ENCODE measurements at regions not wholly inside any gene's neighbourhood (a gene's known extent, or its start where the extent isn't known, plus 50 kb on each side); places are given as distances from the start of the nearest gene placed in this dataset.

DNA sequence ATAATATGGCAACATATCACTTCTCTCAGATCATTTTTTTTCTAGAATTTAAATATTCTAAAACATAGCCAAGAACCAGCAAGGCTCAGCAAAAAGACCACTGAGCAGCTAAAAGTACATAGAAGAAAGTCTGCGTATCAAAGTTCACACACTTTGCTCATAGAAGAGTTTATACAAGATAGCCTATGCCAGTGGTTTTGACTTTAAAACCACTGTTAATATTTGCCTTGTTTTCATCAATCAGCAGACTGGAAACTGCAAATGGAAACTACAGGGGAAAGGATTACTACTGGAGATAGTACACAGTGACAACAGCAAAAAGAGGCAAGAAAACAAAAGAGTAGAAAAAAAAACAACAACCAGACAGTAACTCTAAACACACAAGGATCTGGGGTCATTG is 483.3 kb downstream of the ZSWIM6 start:
- no peak overlapping the region for H3K4me3 ChIP-seq (ENCODE audit: low read depth in 1 of 2, low read length in 1 of 2)
- H3K36me3 ChIP-seq, result no peaks in the 10 kb centered on the region
- H3K4me1 ChIP-seq (ENCODE audit: control insufficient read depth in 1 of 2, insufficient read depth in 1 of 2, low read depth in 1 of 2, low read length in 1 of 2), result no peaks in the 10 kb centered on the region
- no peak overlapping the region for H3K27ac ChIP-seq
- TF ChIP-seq, protein P1, sequence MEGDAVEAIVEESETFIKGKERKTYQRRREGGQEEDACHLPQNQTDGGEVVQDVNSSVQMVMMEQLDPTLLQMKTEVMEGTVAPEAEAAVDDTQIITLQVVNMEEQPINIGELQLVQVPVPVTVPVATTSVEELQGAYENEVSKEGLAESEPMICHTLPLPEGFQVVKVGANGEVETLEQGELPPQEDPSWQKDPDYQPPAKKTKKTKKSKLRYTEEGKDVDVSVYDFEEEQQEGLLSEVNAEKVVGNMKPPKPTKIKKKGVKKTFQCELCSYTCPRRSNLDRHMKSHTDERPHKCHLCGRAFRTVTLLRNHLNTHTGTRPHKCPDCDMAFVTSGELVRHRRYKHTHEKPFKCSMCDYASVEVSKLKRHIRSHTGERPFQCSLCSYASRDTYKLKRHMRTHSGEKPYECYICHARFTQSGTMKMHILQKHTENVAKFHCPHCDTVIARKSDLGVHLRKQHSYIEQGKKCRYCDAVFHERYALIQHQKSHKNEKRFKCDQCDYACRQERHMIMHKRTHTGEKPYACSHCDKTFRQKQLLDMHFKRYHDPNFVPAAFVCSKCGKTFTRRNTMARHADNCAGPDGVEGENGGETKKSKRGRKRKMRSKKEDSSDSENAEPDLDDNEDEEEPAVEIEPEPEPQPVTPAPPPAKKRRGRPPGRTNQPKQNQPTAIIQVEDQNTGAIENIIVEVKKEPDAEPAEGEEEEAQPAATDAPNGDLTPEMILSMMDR (IDR thresholded peaks at IDR 0.05), result no peak
- H3K9me3 ChIP-seq, result no peaks in the 10 kb centered on the region
- peaks cover 12% of the 10 kb centered on the region for H3K27me3 ChIP-seq

DNA sequence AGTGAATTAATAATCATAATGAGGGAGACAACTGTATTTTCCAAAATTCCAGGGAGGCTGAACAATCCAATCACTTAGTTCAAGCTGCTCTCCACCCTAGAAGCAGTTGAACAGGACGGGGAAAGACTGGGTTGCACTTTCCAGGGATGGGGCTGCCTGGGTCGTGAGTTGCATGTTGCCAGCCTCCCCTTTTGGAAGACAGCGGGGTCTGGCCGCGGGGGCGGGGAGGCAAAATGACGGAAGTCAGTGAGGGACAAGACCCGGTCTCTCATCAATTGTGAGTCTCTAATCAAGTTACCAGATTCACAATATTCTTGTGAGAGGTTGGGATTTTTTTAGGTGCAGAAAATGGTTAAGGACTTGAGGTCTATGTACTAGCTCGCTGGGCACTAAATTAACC is 484.1 kb downstream of the ZSWIM6 start:
- Histone ChIP-seq H3K4me1 (ENCODE audit: control insufficient read depth in 1 of 2, insufficient read depth in 1 of 2, low read depth in 1 of 2, low read length in 1 of 2) (no peaks in the 10 kb centered on the region), H3K4me3 (ENCODE audit: low read depth in 1 of 2, low read length in 1 of 2) (no peak overlapping the region), H3K9me3 (no peaks in the 10 kb centered on the region), H3K27ac (no peak overlapping the region), H3K36me3 (no peaks in the 10 kb centered on the region), H3K27me3 (peaks cover 12% of the 10 kb centered on the region)
- TF ChIP-seq, protein P1 (IDR thresholded peaks at IDR 0.05), result no peak

DNA sequence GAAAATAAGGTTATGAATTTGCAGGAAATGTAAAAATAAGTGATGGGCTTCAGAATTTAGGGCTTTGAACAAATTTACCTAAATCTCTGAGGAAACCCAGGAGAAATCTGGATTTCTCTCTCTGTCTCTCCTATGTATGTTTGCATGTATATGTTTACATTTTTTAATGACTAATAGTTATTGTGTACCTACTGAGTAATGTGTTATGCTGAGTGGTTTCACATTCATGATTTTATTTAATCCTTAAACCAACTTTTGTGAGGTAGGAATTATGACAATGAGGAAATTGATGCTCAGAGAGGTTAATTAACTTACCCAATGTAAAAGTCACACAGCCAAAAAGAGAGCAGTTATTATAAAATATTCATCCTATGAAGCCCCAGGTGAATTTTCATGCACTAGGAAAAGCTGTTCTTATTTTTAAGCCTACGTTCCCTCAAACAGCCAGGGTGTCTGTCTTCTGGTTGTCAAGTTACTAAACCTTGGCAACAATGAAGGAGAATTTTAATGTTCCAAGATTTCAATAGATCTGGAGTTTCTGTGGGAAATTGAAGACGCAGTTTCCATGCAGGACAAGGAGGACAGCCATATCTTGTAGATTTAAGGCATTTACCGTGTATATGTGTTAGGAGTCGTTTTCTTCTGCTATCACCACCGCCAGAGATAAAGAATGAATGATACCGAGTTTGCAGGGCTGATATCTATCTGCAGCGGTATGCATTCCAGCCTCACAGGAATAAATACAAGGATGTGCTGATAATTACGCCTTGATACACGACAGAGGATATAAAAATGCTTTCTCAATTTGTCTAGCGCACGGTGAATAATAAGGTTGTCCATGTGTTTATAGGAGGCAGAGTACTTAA is 484.8 kb downstream of the ZSWIM6 start:
- Histone ChIP-seq H3K36me3 (no peaks in the 10 kb centered on the region), H3K27me3 (peaks cover 12% of the 10 kb centered on the region), H3K27ac (no peak overlapping the region), H3K9me3 (no peaks in the 10 kb centered on the region), H3K4me3 (ENCODE audit: low read depth in 1 of 2, low read length in 1 of 2) (no peak overlapping the region), H3K4me1 (ENCODE audit: control insufficient read depth in 1 of 2, insufficient read depth in 1 of 2, low read depth in 1 of 2, low read length in 1 of 2) (no peaks in the 10 kb centered on the region)
- TF ChIP-seq, protein P1 (IDR thresholded peaks at IDR 0.05), result no peak

DNA sequence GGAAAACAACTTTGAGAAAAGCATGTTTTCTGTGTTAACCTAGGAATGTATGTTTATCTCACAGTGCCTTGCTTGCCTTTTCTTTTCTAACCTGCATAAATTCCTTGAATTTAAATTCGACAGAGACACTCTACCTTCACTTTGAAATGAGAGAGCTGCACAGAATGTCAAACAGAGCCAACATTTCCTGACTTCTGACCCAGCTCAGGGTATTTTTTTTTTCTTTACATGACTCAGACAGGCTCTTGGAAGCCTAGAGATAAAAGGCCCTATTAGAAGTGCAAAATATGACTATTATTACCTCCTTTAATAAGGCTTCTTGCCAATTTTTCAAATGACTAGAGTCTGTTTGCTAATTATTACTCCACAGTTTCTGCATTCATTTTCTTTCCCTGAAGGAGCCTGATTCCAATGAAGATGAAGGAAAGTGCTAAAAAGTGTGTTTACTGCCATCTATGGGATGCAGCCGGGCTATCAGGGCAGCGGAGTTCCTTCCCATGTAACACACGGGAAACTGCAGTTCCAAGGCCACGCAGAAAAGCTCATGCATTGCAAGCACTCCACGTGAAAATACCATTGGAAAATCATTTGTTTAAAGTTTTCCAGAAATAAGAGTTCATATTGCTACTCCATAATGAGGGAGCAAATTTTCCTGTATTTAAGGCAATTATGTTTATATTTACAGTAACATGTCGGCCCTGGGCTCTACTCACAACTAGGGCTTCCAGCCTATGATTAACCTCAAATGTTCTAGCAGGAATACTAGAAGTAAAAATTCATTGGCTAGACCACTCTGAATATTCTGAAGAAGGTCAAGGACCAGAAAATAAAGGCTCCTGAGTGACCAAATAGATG is 485.6 kb downstream of the ZSWIM6 start:
- Histone ChIP-seq H3K4me1 (ENCODE audit: control insufficient read depth in 1 of 2, insufficient read depth in 1 of 2, low read depth in 1 of 2, low read length in 1 of 2) (no peaks in the 10 kb centered on the region), H3K27me3 (peaks cover 12% of the 10 kb centered on the region), H3K9me3 (no peaks in the 10 kb centered on the region), H3K4me3 (ENCODE audit: low read depth in 1 of 2, low read length in 1 of 2) (no peak overlapping the region), H3K36me3 (no peaks in the 10 kb centered on the region), H3K27ac (no peak overlapping the region)
- TF ChIP-seq, protein P1 (IDR thresholded peaks at IDR 0.05), result no peak

DNA sequence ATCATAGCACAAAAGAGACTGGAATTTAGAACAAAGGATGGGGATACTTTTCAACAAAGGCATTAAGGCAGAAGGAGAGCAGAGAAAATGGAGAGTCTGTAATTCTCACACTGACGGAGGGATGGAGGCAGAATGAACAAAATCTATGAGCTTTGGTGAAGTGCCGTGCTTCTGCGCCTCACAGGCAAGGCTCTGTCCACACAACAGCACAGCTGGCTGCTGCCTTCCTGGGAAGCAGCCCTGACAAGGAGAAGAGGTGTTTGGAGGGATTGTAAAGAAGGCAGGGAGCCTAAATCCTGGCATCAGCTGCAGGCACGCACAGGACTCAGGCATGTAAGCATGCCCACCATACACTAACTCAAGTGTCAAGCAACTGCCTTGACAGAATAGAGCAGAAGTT is 485.2 kb upstream of the KIF2A start:
- Histone ChIP-seq H3K27me3 (peaks cover 12% of the 10 kb centered on the region), H3K36me3 (no peaks in the 10 kb centered on the region), H3K4me1 (ENCODE audit: control insufficient read depth in 1 of 2, insufficient read depth in 1 of 2, low read depth in 1 of 2, low read length in 1 of 2) (no peaks in the 10 kb centered on the region), H3K27ac (no peak overlapping the region), H3K9me3 (no peaks in the 10 kb centered on the region), H3K4me3 (ENCODE audit: low read depth in 1 of 2, low read length in 1 of 2) (no peak overlapping the region)
- TF ChIP-seq, protein P1 (IDR thresholded peaks at IDR 0.05), result no peak

All from neutrophil (primary cell).